GM04503 (cell line): ENCODE measurements at regions not wholly inside any gene's neighbourhood (a gene's known extent, or its start where the extent isn't known, plus 50 kb on each side); places are given as distances from the start of the nearest gene placed in this dataset.
"Not testable (repeated sequence)": the region's sequence is repeated elsewhere in the genome, so short reads cannot be mapped to it uniquely, and the experiment has no call there.

ENCODE experiments used
- DNase-seq: peaks from one replicate; pipeline ENCODE4 v3.0.0-alpha.2; 2012; ENCODE audit warnings: low read depth

DNA sequence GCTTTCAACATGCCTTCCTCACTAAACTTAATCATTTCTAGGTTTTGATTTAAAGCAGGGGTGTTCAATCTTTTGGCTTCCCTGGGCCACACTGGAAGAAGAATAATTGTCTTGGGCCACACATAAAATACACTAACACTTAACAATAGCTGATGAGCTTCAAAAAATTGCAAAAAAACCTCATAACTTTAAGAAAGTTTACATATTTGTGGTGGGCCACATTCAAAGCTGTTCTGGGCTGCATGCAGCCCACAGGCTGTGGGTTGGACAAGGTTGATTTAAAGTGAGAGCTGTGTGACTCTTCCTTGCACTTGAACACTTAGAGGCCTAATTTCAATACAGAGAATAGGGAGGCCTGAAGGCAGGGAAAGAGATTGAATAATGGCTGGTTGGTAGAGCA, 598.3 kb downstream of the EFNA5 start:
- DNase-seq = no peak

DNA sequence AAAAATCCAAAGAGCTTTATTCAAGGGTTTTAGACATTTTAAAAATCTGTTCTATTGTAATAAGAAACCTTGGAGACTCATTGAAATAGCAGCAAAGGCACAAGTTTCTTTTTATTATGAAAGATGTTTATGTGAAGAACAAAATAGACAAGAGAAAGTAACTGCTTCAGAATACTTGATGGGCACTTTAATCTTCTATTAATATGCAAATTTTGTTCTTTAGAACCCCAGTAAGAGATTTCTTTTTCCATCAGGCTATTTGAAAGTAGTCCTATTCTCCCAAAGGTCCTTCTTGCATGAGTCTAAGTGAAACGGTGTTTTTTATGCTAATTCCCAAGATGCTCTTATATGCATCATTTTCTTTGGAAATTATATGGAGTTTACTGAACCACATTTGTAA, 602.0 kb downstream of the EFNA5 start:
- no peak for DNase-seq

DNA sequence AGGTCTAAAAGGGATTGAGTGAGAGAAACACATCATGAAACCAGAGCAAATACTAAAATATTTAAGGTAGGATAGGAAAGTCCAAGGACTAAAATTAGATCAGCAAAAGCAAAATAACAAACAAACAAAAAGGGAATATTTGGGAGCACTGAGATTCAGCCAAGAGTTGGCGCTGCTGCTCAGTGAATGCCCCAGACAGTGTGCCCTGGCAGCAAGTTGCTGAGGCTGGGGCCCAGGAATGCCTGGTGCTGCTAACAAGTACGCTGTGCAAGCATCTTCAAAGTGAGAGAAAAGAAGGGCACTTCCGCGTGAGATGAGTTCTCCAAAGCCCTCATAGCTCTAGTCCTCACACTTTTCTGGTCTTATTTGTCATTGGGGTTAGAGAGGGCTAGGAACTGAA, 603.3 kb downstream of the EFNA5 start:
- DNase-seq = no peak

- DNase-seq = no peak
Measured at GRCh38 chr5:107063511-107063910, 607.2 kb downstream of the EFNA5 start.

DNA sequence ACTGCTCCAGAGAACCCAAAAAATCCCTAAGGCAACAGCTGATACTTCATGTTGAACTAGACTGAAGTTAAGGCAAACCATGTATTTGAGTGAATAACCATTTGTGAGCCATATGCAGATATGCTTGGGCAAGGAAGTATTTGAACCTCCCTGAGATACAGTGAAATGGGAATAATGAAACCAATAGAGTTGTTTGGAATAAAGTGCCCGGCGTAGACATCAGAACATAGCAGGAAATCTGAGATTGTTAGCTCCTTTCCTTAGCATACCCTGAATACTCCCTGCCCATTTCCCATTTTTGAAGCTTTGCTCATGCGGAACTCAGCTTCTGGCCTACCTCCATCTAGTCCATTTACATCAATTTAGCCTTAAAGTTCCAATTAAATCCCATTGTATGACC, 611.9 kb downstream of the EFNA5 start:
- DNase-seq = no peak

DNA sequence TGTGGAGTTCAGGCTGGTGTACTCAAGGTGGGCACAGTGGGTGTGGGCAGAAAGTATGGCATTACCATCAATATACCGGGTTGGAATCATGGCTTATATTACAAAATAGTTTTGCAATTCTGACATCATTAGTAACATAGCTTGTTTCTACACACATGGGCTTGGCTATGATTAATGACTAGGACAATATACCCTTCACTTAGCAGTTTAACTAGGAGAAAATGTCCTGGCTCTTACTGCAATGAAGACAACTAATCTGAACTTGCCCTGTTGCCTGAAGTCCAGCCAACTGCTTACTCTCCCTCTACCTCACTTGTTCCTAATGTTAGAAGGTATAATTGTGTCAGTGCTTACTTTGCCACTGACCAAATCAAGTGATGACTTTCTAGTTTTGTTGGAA, 612.5 kb downstream of the EFNA5 start:
- no peak for DNase-seq

GRCh38 chr5:107056278-107056677, 614.5 kb downstream of the EFNA5 start:
- DNase-seq = no peak

DNA sequence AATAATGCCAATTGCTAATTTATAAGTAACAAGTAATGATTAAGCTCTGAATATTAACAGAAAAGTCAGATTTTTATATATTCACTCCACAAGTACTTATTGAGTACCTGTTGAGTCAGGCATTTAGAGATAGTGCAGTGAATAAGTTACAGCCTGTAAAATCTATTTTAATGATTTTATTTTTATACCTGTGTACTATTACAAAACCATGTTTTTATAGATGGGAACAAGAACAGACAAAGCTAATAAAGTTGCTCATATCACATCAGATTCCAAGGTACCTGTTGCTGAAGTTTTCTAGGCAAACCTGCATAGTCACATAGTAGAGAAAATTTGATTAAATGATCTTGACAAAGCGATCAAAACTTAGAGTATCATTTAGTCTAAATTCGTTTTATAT, 623.7 kb downstream of the EFNA5 start:
- DNase-seq = no peak

GRCh38 chr5:107043665-107044064, 627.1 kb downstream of the EFNA5 start:
- DNase-seq = no peak

DNA sequence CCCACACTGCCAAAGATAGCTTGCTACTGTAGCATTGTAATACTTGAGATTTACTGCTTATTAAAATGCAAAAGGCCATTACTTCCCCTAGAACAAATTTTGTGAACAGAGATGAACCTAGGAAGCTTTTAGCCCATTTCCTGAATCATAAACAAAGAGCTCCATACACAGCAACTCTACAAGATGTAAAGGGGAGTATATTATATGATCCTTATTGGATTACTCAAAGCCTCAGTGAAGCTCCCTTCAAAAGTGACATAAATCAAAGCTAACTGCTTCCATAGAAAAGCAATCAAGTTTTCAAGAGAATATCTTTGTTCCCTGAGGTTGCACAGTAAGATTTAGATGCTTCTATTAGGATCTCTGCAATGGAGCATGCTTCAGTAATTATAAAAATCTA, 629.8 kb downstream of the EFNA5 start:
- DNase-seq = no peak

- DNase-seq = no peak
Measured at GRCh38 chr5:107032629-107033028, 638.1 kb downstream of the EFNA5 start.

GRCh38 chr5:107028938-107029337, 641.8 kb downstream of the EFNA5 start:
- DNase-seq = no peak

GRCh38 chr5:107025712-107026497, 644.8 kb downstream of the EFNA5 start:
- no peak for DNase-seq

DNA sequence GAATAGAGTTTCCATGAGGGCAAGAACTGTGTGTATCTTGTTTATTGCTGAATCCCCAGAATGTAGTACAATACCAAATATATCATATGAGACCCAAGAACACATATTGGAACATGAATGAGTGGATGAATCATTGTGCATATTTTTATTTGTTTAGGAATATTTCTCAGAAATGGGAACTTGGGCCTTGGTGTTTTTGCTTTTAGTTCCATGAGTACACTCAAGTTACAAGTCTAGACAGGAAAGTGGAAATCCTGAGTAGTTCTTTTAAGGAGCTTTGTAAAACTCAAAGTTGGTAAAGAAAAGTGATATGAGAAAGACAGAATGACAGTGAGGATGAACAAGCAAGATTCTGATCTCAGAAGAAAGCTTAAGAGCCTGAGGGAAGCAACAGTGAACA, 647.0 kb downstream of the EFNA5 start:
- DNase-seq = no peak

DNA sequence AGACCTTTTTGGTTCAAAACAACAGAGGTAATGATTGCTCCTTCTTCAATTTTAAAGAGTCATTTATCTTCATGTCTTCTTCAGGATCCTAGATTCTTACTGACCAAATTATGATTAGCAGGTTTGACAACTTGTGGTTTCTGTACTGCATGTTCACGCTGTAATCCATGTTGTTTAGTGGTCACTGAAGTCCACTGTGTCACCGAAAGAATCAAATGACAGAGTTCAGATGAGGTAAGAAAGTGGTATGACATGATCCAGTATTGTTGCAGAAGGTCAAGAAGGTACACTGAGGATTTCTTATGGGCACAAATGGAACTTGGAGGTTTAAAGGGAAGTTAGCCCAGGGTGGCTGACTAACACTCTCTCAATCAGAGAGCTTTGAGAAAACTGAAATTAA, 649.2 kb downstream of the EFNA5 start:
- no peak for DNase-seq

GRCh38 chr5:107020626-107021025, 650.1 kb downstream of the EFNA5 start:
- DNase-seq = no peak

DNA sequence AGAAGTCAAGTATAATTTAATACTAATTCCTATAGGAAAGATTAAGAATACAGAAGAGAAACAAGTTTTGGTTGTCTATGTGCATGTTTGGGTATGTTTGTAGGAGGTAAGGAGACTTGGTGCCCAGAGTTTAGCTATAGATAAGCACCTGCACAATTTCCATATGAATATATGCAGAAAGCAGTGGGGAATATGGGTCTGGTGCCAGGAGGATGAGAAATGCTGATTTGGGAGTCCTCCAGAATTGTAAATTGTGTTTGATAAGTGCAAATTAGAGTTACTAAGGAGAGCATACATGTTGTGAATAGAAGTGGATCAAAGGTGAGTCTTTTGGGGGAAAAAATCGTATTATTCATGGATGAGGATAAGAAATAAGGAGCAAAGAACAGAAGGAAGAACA, 653.1 kb downstream of the EFNA5 start:
- no peak for DNase-seq

GRCh38 chr5:107012371-107012770, 658.4 kb downstream of the EFNA5 start:
- no peak for DNase-seq

GRCh38 chr5:107011605-107012004, 659.1 kb downstream of the EFNA5 start:
- DNase-seq = no peak

DNA sequence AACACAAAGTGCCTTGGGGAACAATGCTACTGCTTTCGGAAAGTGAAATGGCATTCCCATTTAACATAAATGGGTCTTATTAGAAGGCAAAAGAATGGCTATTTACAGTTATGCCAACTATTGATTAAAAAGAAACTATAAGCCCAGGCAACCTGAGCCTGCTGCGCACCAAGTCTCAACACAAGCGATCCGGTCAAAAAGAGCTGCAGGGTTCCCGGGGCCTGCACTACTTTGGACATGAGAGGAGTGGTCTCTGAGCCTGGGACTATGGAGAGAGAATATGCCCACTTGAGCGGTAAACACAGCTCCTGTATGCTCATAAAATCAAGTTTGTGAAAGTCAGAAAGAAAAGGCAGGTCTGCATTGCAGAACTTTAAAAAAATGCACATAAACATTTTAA, 660.7 kb downstream of the EFNA5 start:
- DNase-seq = no peak

GRCh38 chr5:107005653-107006052, 665.1 kb downstream of the EFNA5 start:
- no peak for DNase-seq

DNA sequence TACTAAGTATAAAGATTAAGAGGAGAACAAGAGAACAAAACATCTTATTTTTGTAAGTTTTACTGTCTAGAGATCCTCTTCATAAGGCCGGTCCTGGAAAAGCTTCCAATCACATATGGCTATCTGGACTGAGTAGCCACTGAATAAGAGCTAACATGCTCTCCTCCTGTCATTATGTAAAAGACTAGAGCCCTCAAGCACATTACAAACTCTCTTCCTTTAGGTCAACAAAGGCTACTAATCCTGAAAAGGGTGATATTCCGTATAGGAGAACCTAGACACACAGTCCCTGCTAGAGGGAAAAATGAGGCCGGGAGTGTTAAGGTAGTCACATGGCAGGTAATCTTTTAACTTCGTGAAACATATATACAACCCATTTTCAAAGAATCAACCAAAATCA, 665.6 kb downstream of the EFNA5 start:
- DNase-seq = no peak

GRCh38 chr5:107002115-107002514, 668.6 kb downstream of the EFNA5 start:
- no peak for DNase-seq

DNA sequence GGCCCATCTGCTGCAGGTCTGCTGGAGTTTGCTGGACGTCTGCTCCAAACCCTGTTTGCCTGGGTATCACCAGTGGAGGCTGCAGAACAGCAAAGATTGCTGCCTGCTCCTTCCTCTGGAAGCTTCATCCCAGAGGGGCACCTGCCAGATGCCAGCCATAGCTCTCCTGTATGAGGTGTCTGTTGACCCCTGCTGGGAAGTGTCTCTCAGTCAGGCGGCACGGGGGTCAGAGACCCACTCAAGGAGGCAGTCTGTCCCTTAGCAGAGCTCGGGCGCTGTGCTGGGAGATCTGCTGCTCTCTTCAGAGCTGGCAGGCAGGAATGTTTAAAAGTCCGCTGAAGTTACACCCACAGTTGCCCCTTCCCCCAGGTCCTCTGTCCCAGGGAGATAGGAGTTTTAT, 671.2 kb downstream of the EFNA5 start:
- DNase-seq = not testable (repeated sequence)
